Posterior vena cava (tissue), 2 donors: ENCODE measurements at regions not wholly inside any gene's neighbourhood (a gene's known extent, or its start where the extent isn't known, plus 50 kb on each side); places are given as distances from the start of the nearest gene placed in this dataset.
A peak's percentile ranks its signal among the peaks of the same experiment; 100 is the strongest.

ENCODE experiments used
- DNase-seq: peaks from one replicate; pipeline ENCODE4 v3.0.0-alpha.2; 2020; ENCODE audit warnings: low spot score
- intact Hi-C, 2 donors: fragments of 100-400 bp; cut with DNase I; formaldehyde crosslinking; loops; one replicate each; pipeline versions ENCODE4 v1.14.1 to v1.14.2; 2022 to 2023
- donor health status: DM: yes; HTN: yes; CAD: no.
- donor health status: DM: yes; HTN: yes; CAD: no.

DNA sequence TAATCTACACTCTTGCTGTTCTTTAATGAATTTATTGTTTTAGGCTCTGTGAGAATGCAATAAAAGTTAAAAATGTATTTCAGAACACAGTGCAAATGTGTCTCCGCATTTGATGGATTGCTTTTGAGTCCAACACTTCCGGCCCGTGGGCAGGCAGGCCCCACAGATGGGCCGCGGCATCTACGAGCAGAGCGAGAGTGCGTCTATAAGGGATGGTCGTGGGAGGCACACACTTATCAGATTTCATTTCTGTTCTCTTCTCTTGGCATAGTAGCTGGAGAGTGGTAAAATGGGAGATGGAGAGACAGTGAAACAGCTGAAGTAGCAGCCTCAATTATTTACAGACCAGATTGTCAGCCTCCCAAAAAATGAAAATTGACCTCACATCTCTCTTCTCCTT, 134.2 kb downstream of the NAV1 start:
- intact Hi-C loops = no loop called here
- DNase-seq = no peak

DNA sequence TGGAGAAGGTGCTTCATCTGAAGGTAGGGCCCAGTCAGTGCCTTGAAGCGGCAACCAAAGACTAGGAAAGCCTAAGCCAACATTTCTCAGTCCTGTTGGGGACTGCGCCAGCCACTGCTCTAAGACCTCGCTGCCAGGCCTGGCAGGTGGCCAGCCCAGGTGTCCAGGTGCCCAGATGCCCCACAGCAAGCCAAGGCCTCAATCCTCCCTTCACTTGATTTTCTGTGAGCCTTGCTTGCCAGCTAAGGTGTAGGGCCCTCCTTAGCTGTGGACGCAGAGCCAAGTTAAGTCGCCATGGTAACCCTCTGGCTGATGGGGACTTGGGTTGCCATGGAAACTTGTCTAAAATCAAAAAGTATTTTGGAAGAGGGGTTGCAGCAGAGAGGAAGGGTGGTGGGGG, 135.0 kb downstream of the NAV1 start:
- intact Hi-C loops = no loop called here
- DNase-seq = no peak

DNA sequence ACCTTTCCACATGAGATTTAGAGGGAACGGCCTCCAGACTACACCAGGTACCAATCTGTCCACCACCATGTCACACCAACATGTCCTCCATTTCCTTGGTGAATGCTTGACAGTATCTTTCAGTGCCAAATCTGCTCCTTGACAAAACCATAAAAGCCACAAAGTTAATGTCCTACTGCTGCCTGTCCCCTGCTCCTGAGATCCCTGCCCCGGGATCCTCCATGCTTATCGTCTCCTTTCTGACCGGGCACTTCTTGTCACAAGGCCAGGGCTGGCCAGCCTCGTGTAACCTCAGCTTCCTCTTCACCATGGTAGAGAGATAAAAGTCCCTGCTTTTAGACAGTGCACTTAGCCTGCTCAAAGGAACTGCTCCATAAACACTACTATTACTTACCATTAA, 136.2 kb downstream of the NAV1 start:
- intact Hi-C loops = no loop called here
- no peak for DNase-seq

DNA sequence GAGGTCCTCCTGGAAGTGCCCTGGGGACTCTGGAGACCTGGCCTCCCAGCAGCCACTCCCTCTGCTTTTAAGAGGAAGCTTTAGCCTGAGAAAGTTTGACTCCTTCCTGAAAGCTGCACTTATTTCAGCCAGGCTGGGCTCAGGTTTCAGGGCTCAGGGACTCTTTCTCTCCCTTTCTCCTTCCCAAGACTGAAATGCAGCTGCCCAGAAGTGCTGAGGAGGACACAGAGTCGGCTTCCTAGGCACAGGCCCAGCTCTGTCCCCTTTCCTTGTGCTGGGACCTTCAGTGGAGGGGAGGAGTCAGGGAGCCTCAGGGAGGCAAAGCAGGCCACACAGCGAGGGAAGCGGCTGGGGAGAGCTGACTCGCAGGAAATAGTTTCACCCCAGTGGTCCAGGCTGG, 137.3 kb downstream of the NAV1 start:
- DNase-seq = no peak
- intact Hi-C loops = no loop called here

DNA sequence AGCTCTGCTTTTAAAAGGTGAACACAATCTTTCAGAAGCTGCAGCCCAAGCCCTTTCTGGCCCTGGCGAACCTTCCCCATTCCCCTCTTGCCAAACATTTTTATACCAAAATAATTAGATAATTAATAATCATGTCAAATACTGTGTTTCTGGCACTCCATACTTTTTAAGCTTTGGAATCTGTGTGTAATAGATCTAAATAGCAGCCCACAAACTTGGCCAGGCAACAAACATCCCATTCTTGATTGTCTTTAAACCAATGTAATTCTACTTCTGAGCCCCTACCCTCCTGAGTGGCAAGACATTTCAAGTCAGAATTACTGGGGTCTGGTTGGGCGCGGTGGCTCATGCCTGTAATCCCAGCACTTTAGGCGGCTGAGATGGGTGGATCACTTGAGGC, 137.7 kb downstream of the NAV1 start:
- intact Hi-C loops = no loop called here
- DNase-seq = peak; percentile 38

DNA sequence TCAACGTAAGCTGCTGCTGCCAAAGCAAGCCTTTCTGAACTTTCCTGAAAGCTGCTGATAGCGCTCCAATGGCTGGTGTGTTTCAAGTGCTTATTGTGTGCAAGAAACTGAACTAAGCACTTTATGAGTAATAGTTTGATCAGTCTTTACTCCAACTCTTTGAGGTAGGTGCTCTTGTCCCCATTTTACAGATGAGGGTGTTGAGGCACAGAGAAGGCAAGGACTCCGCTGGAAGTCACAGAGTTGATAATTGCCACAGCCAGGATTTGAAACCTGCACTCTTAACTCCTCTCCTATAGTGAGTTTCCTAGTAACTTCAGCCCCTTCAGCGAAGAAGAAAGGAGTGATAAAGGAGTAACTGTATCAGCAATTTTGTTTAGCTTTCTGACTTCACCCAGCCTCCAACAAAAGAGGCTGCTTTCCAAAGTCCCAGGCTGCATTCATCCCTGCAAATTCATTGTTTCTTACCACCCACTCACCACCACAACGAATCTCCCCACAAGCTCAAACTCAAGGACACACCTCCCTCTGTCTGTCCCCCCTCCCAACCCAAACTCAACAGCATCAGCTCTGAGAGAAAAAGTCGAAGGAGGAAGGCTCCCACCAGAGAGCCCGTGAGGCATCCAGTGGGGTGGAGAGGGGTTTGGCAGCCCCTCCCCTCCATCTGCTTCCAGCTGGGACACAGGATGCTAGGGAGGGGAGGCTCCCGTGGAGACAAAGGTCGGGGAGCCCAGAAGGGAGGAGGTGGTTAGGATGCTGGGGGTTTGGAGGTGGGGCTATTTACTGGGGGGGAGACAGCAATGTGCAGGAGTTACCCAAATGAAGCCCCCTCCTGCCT, 139.6 kb downstream of the NAV1 start:
- peak; percentile 58 for DNase-seq
- intact Hi-C loops = no loop called here

DNA sequence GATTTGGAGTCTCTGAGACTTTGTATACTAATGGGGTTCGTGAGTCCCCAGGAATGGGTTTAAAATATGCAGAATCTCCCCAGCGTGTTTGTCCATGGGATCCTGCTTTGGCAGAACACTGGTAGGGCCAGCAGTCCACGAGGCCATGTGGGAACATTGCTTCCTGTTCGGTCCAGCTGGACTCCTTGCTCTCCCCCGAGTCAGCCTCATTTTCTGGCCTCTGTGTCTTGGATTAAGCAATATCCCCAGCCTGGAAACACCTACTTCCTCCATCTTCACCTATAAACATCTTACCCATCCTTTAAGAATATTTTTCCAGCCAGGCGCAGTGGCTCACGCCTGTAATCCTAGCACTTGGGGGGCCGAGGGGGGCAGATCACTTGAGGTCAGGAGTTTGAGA, 142.4 kb downstream of the NAV1 start:
- intact Hi-C loops = no loop called here
- DNase-seq = peak; percentile 78

DNA sequence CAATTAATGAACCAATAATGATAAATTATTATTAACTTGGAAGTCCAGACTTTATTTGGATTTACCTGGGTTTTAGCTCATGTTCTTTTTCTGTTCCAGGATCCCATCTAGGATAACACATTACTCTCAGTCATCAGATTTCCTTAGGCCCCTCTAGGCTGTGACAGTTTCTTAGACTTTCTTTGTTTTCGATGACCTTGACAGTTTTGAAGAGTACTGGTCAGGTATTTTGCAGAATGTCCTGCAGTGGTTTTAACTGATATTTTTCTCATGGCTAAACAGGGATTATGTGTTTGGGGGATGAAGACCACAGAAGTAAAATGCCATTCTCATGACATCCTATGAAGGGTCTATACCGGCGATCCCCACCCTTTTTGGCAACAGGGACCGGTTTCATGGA, 144.0 kb downstream of the NAV1 start:
- DNase-seq = no peak
- intact Hi-C loops = no loop called here

DNA sequence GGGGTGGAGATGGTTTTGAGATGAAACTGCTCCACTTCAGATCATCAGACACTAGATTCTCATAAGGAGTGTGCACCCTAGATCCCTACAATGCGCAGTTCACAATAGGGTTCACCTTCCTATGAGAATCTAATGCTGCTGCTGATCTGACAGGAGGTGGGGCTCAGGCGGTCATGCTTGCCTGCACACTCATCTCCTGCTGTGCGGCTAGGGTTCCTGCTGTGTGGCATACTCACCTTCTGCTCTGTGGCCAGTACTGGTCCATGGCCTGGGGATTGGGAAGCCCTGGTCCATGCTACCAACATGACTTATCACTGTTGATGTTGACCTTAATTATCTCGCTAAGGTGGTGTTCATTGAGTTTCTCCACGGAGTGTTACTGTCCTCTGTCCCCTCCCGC, 144.5 kb downstream of the NAV1 start:
- intact Hi-C loops = no loop called here
- DNase-seq = no peak

DNA sequence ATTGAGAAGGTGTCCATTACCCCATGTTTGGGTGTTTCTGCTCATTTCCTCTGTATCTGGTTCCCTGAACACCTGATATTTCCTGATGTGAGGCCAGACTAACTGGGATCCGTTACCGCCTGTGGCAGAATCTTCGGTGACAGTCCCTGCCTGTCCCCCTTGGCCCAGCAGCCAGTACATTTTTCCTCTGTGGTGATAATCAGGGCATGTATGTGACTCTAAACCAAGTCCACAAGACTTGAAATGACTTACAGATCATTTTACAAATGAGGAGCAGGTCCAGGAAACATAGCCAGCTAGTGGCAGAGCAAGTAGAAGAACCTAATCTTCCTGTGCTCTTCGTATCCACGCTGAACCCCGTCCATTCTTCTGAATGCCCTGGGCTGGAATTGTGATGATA, 143.5 kb upstream of the IPO9 start:
- intact Hi-C loops = no loop called here
- no peak for DNase-seq

DNA sequence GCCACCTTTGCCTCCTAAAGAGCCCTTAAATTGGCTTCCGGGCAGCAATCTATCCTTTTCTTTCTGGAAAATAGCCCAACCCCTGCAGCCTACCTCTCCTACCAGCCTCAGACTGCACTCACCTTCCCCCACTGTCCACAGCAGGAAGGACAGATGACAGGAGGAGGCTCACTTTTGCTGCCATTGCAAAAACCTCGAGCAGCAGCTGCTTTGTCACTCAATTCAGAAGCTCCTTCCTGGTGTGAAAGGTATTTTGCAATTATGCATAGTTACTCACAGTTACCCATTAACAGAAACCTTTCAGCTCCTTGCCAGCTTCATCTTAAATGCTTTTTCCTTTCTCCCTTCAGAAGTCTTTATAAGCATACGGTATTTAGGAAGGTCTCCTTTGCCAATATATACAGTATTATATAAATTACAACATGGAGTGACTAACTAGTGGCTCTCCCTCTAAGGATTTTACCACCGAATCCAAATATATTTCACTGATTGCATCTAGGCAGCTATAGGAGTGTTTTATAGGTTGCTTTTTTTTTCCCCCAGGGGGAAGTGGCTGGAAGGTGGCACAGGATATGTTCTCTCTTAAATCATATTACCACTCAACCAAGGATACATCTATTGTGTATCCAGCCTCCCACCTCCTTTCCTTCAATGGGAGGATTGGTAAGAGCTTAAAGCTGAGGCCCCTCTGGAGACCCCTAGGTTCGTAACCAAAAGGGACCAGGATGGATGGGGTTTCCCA, 142.1 kb upstream of the IPO9 start:
- intact Hi-C loops = loop anchor here in 1 of 2 donors (1.0 kb wide), 1 partner anchor 24 kb away; no protein-coding TSS in a partner anchor
- DNase-seq = peak; percentile 13

DNA sequence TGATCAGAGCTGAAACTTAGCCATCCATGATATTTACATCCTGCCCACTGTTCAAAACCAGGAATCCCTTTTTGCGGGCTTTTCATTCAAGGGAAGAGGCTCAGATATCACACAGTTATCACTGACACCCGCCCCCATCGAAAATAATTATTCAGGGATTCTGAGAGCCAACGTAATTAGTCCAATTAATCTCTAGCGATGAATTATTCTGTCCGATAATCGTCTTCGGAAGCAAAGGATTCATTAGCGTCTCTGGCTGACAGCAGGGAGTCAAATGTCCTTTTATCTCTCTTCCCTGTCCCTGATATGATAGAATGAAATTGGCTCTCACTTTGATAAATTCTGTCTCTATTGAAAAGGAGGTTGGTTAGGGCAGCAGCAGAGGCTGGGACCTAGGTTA, 140.4 kb upstream of the IPO9 start:
- no peak for DNase-seq
- intact Hi-C loops = no loop called here

DNA sequence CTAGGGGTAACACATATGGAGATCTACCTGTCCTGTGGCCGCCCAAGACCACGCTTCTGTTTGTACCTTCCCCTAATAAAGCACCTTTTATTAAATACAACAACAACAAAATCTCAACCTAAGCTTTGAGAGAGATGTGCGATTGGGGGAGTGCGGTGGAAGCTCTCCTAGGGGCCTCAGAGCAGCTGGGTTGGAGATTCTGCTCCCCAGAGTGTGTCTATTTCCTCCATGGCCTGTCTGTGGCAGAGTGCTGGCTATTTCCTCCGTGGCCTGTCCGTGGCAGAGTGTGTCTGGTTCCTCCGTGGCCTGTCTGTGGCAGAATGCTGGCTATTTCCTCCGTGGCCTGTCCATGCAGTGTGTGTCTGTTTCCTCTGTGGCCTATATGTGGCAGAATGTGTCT, 139.3 kb upstream of the IPO9 start:
- peak; percentile 19 for DNase-seq
- intact Hi-C loops = loop anchor here in 1 of 2 donors (5.0 kb wide), 1 partner anchor 247 kb away; no protein-coding TSS in a partner anchor

DNA sequence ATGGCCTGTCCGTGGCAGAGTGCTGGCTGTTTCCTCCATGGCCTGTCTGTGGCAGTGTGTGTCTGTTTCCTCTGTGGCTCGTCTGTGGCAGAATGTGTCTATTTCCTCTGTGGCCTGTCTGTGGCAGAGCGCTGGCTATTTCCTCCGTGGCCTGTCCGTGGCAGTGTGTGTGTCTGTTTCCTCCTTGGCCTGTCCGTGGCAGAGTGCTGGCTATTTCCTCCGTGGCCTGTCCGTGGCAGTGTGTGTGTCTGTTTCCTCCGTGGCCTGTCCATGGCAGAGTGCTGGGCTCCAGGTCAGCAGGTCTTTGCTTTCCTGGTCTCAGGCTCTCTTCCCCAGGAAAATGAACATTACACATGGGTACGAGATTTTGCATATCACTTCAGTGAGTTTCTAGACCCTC, 138.4 kb upstream of the IPO9 start:
- intact Hi-C loops = loop anchor here in 1 of 2 donors (5.0 kb wide), 1 partner anchor 248 kb away; no protein-coding TSS in a partner anchor
- DNase-seq = peak; percentile 7

DNA sequence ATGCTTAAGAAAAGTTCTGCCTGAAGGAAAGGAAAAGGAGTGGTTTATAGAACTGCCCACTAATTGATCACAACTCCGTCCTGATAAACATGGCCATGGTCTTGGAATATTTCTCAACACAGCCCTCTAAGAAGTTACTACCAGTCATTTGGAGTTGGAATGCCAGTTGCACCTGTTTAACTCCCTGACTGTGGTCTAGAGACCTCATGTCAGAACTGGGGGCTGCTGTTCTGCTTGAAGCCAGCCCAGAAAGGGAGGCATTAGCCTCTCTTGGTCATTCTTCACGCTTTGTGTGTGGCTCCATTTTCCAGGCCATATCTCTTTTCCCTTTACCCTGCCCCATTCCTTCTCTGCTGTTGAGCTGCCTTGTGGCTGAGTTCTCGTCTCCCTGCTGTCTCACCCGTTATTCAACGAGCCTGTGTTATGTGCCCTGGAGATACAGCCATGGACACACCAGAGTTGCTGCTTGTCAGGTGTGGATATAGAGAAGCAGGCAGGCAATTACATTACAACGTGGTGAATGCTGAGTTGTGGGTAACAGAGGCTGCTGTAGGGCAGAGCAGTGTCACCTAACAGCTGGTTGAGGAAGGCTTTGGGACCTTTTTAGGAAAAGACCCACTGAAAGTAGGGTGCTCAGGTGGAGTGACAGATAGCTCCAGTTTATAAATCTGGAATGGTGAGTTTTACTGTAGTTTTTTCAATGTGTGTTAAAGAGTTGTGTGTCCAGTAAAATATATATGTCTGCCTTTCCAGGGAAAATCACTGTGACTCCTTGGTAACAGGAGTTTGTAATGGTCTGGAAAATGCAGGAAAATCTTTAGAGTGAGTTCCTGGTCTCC, 137.0 kb upstream of the IPO9 start:
- intact Hi-C loops = loop anchor here in 1 of 2 donors (5.0 kb wide), 1 partner anchor 250 kb away; no protein-coding TSS in a partner anchor

DNA sequence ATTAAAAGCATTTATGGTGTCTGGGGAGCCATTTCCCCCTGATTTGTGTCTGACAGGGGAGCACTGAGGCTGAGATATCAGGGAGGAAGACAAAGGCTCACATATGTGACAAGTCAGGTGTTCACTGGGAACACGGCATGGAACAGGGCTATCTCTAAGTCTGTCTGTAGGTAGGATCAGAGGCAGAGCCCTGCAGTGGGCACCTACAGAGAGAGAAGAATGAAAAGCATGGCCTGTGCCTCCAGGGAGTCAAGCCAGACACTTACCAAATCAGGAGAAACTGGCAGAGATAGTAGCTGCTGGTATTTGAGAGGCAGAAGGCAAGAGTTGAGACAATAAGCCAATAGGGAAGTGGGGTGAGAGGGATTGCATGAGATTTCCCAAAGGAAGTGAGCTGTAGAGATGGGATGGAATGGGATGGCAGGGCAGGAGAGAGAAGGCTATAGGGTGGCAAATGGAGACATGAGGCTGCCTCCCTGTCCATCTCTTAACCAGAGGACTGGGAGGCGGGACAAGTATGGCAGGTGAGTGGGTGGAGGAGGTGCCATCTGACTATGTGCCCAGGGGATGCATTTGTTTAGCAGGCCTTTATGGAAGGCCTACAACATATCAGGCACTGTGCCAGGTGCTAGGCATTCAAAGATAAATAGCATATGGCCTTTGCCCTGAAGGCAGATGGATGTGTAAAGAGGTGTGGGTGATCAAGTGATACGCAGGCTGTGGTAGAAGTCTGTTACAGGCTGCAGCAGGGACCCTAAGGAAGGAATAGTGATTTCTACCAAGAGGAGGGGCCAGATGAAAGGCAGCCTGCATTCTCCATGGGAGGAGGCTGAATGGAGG, 136.2 kb upstream of the IPO9 start:
- intact Hi-C loops = loop anchor here in 1 of 2 donors (5.0 kb wide), 1 partner anchor 250 kb away; no protein-coding TSS in a partner anchor
- peak; percentile 14 for DNase-seq

More for the DNA sequence above, 137.0 kb upstream of the IPO9 start:
- peak; percentile 25 for DNase-seq

DNA sequence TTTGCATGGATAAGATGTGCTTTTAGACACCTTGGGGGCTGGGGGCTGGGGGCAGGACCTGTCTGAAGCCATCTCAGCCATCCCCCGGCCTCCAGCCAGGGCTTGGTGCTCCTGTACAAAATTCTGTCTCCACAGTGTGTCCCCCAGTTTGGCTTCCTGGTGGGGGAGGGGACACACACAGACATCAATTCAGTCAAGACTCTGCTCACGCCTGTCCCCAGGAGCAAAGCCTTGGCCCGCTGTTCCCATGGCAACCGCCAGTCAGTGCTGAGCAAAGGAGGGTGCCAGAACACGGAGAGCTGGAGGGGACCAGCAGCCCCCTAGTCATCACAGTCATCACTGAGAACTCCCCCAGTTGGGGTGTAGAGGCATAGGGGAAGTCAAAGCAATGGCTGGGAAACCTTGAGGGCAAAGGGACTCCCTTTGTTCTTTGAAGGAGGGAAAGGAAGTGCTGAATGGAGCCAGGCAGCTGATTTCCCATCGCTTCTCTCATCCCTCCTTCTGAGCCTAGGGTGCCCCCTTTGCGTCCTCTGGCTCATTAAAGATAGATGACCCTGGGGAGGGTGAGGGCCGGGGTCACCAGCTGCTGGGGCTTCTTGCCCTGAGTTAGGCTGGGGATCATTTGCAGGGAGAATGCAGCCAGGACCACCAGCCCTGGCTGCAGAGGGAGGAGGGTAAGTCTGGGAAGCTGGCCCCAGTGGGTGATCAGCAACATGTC, 134.9 kb upstream of the IPO9 start:
- peak; percentile 62 for DNase-seq

More for the DNA sequence above, 134.9 kb upstream of the IPO9 start:
- intact Hi-C loops = loop anchor here in 1 of 2 donors (5.0 kb wide), 1 partner anchor 252 kb away; no protein-coding TSS in a partner anchor
